AG09309 (cell line): ENCODE measurements at regions not wholly inside any gene's neighbourhood (a gene's known extent, or its start where the extent isn't known, plus 50 kb on each side); places are given as distances from the start of the nearest gene placed in this dataset.

ENCODE experiments used
- DNase-seq: peaks from one replicate; pipeline ENCODE4 v3.0.0-alpha.2; 2010; ENCODE audit warnings: low read depth
- H3K4me3 ChIP-seq: 2 replicates; pipeline ENCODE4 v1.5.1; 2011; ENCODE audit warnings: mild to moderate bottlenecking, low read depth, low read length, moderate library complexity; ENCODE audit not compliant: control insufficient read depth
- TF ChIP-seq, protein P1 (sequence below): IDR thresholded peaks from 2 replicates; pipeline ENCODE4 v1.5.1; 2011; ENCODE audit warnings: mild to moderate bottlenecking, low read depth, low read length, inconsistent platforms; ENCODE audit not compliant: insufficient read depth, control insufficient read depth; ENCODE audit errors: missing control alignments

DNA sequence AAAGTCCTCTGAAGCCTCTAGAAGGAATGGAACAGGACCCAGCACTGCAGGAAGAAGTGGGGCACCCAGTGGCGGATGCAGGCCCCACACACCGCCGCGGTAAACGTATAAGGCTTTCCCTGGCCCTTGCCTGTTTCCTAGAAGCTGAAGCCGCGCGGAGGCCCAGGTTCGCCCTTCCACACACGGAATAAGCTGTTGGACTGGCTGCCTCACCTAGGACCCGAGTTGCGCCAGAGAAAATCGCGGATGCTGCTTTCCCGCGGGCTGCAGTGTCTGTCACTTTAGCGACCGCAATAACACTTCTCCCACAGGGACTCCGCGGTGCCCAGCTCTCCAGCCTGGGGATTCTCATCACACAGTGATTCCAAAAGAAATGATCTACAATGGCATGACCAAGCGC, 1736.9 kb downstream of the TP53TG3F start:
- DNase-seq, result no peak
- H3K4me3 ChIP-seq, result no peak overlapping the region
- TF ChIP-seq, protein P1, sequence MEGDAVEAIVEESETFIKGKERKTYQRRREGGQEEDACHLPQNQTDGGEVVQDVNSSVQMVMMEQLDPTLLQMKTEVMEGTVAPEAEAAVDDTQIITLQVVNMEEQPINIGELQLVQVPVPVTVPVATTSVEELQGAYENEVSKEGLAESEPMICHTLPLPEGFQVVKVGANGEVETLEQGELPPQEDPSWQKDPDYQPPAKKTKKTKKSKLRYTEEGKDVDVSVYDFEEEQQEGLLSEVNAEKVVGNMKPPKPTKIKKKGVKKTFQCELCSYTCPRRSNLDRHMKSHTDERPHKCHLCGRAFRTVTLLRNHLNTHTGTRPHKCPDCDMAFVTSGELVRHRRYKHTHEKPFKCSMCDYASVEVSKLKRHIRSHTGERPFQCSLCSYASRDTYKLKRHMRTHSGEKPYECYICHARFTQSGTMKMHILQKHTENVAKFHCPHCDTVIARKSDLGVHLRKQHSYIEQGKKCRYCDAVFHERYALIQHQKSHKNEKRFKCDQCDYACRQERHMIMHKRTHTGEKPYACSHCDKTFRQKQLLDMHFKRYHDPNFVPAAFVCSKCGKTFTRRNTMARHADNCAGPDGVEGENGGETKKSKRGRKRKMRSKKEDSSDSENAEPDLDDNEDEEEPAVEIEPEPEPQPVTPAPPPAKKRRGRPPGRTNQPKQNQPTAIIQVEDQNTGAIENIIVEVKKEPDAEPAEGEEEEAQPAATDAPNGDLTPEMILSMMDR, result no peak

DNA sequence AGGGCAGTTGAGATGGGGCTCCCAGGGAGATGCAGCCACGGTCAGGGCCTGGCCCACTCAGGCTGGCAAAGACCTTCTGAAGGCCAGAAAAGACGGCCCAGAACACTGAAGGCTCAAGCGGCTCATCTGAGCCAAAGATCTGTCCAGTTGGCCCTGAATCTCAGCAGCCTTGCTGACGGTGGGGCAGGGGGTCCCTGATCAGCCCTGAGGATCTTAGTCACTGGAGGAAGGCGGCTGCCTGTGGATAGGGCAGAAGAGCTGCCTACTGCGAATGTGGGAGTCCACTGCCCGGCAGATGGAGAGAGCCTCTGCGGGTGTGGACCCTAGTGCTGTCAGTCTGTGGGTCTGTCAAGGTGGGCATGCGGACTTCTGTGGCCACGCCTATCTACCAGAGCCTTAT, 1738.2 kb downstream of the TP53TG3F start:
- DNase-seq, result no peak
- TF ChIP-seq, protein P1, result no peak
- no peak overlapping the region for H3K4me3 ChIP-seq

DNA sequence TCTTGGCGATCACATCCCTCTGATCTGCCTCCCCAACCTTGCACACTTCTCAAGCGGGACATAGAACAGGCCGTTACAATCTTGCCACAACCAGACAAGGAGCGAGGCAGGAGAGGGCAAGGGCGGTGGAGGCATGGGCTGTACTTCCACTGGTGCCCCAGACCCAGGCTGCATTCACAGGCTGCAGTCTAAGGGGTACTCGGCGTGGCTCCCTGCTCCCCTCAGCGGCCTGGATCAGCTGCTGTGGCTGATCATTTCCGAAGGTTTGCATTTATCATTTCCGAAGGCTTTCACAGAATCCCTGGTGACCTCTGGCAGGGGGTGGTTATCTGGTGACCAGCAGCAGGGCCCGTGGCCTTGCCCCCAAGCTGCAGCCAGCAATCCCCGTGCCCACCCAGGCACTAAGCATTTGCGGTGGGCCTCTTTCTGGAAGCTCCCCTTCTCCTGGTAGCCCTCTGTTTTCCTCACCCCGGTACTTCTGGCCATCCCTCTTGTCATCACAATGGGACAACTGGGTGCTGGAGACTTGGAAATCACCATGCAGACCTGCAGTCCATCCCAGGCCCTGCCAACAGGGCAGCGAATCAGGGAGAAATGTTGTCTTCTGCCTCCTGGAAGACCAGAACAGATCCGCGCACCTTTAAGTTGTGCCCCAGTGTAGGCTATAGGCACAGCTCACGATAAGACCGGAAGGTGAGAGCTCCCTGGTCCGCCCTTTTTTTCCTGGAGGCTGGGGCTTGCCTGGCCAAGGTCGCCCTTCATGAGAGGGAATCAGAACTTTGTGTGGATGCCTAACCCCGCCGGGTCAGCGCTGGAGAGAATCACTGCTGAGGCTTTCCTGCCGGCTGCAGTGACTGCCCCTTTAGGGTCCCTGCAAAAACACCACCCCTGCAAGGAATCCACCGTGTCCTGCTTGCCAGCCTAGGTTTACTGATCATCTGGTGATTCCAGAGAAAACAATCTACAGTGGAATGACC, 1739.1 kb downstream of the TP53TG3F start:
- no peak overlapping the region for H3K4me3 ChIP-seq
- no peak for DNase-seq
- TF ChIP-seq, protein P1, result no peak

DNA sequence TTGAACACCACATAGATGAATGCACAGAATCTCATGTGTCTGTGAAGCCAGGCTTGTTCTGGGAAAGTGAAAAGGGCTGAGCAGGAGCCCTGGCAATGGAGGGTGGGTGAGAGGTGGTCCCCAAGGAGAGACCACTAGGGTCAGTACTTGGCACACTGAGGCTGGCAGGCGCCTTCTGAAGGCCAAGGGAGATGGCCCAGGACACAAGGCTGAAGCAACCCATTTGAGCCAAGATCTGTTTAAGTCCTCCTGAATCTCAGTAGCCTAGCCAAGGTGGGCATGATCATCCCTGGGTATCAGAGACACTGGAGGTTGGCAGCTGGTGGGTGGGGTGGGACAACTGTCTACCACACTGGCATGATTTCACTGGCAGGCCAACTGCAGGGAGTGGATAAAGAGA, 1741.2 kb downstream of the TP53TG3F start:
- no peak for DNase-seq
- no peak overlapping the region for H3K4me3 ChIP-seq
- TF ChIP-seq, protein P1, result no peak

DNA sequence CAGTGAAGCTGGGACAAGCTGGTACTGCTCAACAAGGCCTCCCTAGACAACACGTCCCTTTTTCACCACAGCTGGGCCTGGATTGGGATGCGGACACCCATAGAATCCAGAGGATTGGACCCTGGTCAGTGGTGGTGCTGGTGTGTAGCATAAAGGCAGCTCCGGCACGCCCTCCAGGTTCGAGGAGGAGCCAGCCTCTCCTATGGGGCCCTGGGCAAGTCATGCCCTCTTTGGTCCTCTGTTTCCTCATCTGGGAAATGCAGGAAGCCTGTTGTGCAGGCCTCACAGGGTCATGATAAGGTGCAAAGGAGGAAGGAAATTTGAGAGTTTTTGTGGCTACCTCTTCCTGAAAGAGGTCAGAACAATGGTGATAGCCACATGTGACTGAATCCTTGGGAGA, 1741.7 kb downstream of the TP53TG3F start:
- no peak for DNase-seq
- TF ChIP-seq, protein P1, result no peak
- no peak overlapping the region for H3K4me3 ChIP-seq

DNA sequence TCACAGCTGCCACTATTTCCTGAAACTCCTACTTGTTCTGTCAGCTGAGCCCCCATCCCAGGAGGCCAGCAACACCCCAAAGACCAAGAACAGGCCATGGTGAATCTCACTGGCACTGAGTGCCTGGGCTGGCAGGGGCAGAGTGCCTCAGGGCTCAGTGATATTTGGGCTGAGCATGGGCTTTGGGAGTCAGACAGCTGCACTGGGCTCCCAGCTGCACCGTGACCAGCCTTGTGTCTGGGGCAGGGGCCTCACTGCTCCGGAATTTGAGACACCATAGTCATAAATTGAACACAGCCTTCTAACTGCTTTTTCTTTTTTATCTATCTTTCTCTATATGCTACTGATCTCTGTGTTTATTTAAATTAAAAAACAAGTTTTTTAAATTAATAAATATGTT, 1744.2 kb downstream of the TP53TG3F start:
- no peak for DNase-seq
- H3K4me3 ChIP-seq, result no peak overlapping the region
- TF ChIP-seq, protein P1, result no peak
